ENCODE measurements at regions not wholly inside any gene's neighbourhood (a gene's known extent, or its start where the extent isn't known, plus 50 kb on each side); places are given as distances from the start of the nearest gene placed in this dataset.

DNA sequence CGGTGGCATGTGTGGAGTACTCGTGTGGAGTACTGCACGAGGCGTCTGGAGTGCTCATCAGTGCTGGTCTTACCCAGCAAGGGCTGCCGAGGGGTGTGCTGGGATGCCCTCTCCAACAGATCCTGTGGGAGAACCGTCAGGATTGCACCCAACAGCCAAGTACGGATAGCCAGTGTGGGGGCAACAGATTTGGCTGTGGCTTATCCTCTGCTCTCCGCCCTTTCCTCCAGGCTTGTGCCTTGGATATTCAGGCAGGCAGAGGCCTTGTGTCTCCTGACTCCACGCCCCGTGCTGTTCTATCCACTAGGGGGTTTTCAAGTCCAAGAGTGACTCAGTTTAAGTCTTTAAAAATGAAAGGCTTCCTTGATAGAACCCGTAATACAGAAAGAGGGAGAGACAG is 321.0 kb upstream of the HS6ST1 start:
- TF ChIP-seq POLR2A (IDR thresholded peaks at IDR 0.05) (no peak), POLR2AphosphoS5 (IDR thresholded peaks at IDR 0.05) (no peak)

All from prostate gland (tissue), 1 donor.